SK-N-MC (cell line): ENCODE measurements at regions not wholly inside any gene's neighbourhood (a gene's known extent, or its start where the extent isn't known, plus 50 kb on each side); places are given as distances from the start of the nearest gene placed in this dataset.

Experiments
- DNase-seq: peaks from one replicate; pipeline ENCODE4 v3.0.0-alpha.2; 2011; ENCODE audit warnings: low read depth, low spot score
- H3K27ac ChIP-seq: fragments of 200-600 bp; sonication (generic); 2 replicates; pipeline ENCODE4 v1.5.1; 2016; ENCODE audit warnings: mixed run types
- H3K36me3 ChIP-seq: fragments of 200-600 bp; sonication (generic); 2 replicates; pipeline ENCODE4 v1.6.1; 2017; ENCODE audit warnings: antibody characterized with exemption, low read length, mixed read lengths; ENCODE audit not compliant: insufficient read depth
- H3K4me3 ChIP-seq: fragments of 200-600 bp; sonication (generic); 2 replicates; pipeline ENCODE4 v1.5.1; 2016
- H3K9ac ChIP-seq: fragments of 200-600 bp; sonication (generic); 2 replicates; pipeline ENCODE4 v1.8.0; 2017; ENCODE audit warnings: mixed run types, mixed read lengths; ENCODE audit not compliant: insufficient read length
- H3K9me3 ChIP-seq: fragments of 200-600 bp; sonication (generic); 2 replicates; pipeline ENCODE4 v1.6.1; 2017; ENCODE audit warnings: low read depth, mild to moderate bottlenecking, antibody characterized with exemption, low read length, moderate library complexity, mixed read lengths
- EZH2 ChIP-seq: fragments of 200-600 bp; sonication (generic); IDR thresholded peaks from one replicate; pipeline ENCODE4 v1.6.1; 2017; ENCODE audit warnings: antibody characterized with exemption
- FOXP2 ChIP-seq: optimal IDR thresholded peaks from 2 replicates; pipeline ENCODE3; 2011; ENCODE audit warnings: mild to moderate bottlenecking, moderate library complexity; ENCODE audit not compliant: insufficient read depth; ENCODE audit errors: extremely low read length, control extremely low read depth
- POLR2AphosphoS5 ChIP-seq: IDR thresholded peaks from 2 replicates; pipeline ENCODE4 v1.6.1; 2012; ENCODE audit warnings: mild to moderate bottlenecking, low read depth, low read length, borderline replicate concordance

GRCh38 chr7:14055813-14056212, 66.3 kb upstream of the ETV1 start:
- no peak overlapping the region for H3K9ac ChIP-seq
- DNase-seq, result no peak
- H3K4me3 ChIP-seq, result no peak overlapping the region
- H3K36me3 ChIP-seq, result no peaks in the 10 kb centered on the region
- no peaks in the 10 kb centered on the region for H3K9me3 ChIP-seq
- H3K27ac ChIP-seq, result no peak overlapping the region
- TF ChIP-seq EZH2 (no peak), FOXP2 (no peak), POLR2AphosphoS5 (no peak)

DNA sequence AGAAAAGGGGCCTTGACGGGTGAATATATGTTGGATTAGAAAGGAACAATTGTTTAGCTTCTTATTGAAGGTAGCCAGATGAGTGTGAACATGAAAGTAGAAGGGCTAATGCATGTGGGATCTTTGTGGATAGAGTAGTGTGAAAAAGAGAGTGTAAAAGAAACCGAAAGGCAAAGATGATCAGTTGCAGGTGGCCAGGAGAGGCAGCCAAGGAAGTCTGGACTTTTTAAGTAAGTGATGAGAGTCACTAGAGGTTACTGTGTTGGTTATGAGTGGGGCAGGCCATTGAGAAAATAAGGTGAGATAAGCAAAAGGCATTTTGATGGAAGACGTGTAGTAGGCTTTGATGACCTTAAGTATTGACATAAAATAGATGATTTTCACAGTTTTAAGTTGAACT, 64.7 kb upstream of the ETV1 start:
- Histone ChIP-seq H3K9ac (no peak overlapping the region), H3K4me3 (no peak overlapping the region), H3K27ac (no peak overlapping the region), H3K9me3 (no peaks in the 10 kb centered on the region), H3K36me3 (no peaks in the 10 kb centered on the region)
- DNase-seq, result no peak
- TF ChIP-seq POLR2AphosphoS5 (no peak), EZH2 (no peak), FOXP2 (no peak)

DNA sequence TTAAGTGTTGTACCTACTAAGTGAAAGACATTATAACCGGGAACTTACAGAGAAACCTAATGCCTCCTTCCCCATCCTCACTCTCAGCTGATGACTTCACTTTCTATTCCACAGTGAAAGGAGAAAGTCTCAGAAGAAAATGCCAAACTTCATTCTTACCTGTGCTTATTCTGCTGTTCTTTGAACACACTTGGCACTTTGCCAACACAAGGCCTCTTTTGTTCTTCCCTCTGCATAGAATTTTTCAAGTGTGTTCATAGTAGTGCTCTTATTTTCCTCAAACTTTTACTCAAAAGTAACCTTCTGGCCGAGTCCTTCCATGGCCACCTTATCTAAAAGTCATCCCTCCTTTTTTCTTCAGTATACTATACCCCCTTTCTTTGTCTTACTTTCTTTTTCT, 59.4 kb upstream of the ETV1 start:
- H3K9me3 ChIP-seq, result no peaks in the 10 kb centered on the region
- H3K9ac ChIP-seq, result no peak overlapping the region
- TF ChIP-seq EZH2, result no peak
- TF ChIP-seq POLR2AphosphoS5, result no peak
- no peak for TF ChIP-seq FOXP2
- no peak for DNase-seq
- no peak overlapping the region for H3K27ac ChIP-seq
- no peak overlapping the region for H3K4me3 ChIP-seq
- H3K36me3 ChIP-seq, result no peaks in the 10 kb centered on the region

- no peaks in the 10 kb centered on the region for H3K9me3 ChIP-seq
- no peaks in the 10 kb centered on the region for H3K36me3 ChIP-seq
- H3K4me3 ChIP-seq, result no peak overlapping the region
- H3K27ac ChIP-seq, result no peak overlapping the region
- no peak for DNase-seq
- H3K9ac ChIP-seq, result no peak overlapping the region
- no peak for TF ChIP-seq FOXP2
- no peak for TF ChIP-seq POLR2AphosphoS5
- TF ChIP-seq EZH2, result no peak
Measured at GRCh38 chr7:14047709-14048399, 58.4 kb upstream of the ETV1 start.

- DNase-seq, result no peak
- no peak overlapping the region for H3K4me3 ChIP-seq
- H3K9me3 ChIP-seq, result no peaks in the 10 kb centered on the region
- TF ChIP-seq EZH2, result no peak
- TF ChIP-seq FOXP2, result no peak
- TF ChIP-seq POLR2AphosphoS5, result no peak
- H3K27ac ChIP-seq, result no peak overlapping the region
- no peaks in the 10 kb centered on the region for H3K36me3 ChIP-seq
- no peak overlapping the region for H3K9ac ChIP-seq
Measured at GRCh38 chr7:14045651-14046050, 56.2 kb upstream of the ETV1 start.

DNA sequence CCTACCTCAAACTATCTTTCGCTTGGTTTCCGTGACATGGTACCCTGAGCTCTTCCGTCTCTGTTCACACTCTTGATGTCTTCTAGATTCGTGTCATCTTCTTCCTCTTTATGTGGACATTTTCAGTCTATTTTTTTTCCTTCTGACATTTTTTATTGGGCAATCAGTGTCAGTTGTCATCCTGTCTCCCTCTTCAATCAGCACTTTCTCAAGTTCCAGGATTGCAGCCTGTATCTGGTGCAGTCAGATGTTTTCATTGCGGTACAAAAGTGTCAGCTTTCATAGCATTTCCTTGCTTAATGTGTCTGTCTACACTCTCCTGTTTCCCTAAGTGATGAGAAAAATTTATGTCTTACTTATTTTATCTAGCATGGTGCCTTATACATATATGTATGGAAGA, 51.1 kb upstream of the ETV1 start:
- TF ChIP-seq EZH2 (no peak), FOXP2 (no peak), POLR2AphosphoS5 (no peak)
- Histone ChIP-seq H3K9ac (no peak overlapping the region), H3K36me3 (no peaks in the 10 kb centered on the region), H3K27ac (no peak overlapping the region), H3K4me3 (no peak overlapping the region), H3K9me3 (no peaks in the 10 kb centered on the region)
- no peak for DNase-seq
